Liver (tissue), 8 donors: ENCODE measurements at regions not wholly inside any gene's neighbourhood (a gene's known extent, or its start where the extent isn't known, plus 50 kb on each side); places are given as distances from the start of the nearest gene placed in this dataset.

Experiments
- DNase-seq: peaks from one replicate; pipeline ENCODE4 v3.0.0-alpha.2; 2017; ENCODE audit warnings: low spot score
- H3K27ac ChIP-seq, 2 donors: one replicate each; pipeline ENCODE4 v1.7.0; 2013; ENCODE audit warnings: inconsistent platforms in 2 of 2, low read length in 2 of 2, control low read depth in 1 of 2, low read depth in 1 of 2, mild to moderate bottlenecking in 1 of 2
- H3K27me3 ChIP-seq, 4 donors: one replicate each; pipeline versions ENCODE4 v1.6.1 to v1.7.0; 2013; ENCODE audit warnings: low read length in 3 of 4, inconsistent platforms in 1 of 4, mild to moderate bottlenecking in 1 of 4, moderate library complexity in 1 of 4; ENCODE audit not compliant: control insufficient read depth in 4 of 4, insufficient read depth in 4 of 4
- H3K36me3 ChIP-seq, 4 donors: one replicate each; pipeline versions ENCODE4 v1.6.1 to v1.7.0; 2013; ENCODE audit warnings: low read length in 3 of 4, mild to moderate bottlenecking in 3 of 4, low read depth in 1 of 4, moderate library complexity in 1 of 4; ENCODE audit not compliant: control insufficient read depth in 4 of 4, insufficient read depth in 3 of 4
- H3K4me1 ChIP-seq, 4 donors: one replicate each; pipeline versions ENCODE4 v1.6.1 to v1.7.0; 2013; ENCODE audit warnings: low read length in 3 of 4, mild to moderate bottlenecking in 3 of 4, moderate library complexity in 1 of 4; ENCODE audit not compliant: control insufficient read depth in 4 of 4, insufficient read depth in 4 of 4
- H3K4me3 ChIP-seq, 3 donors: one replicate each; pipeline versions ENCODE4 v1.6.1 to v1.7.0; 2013; ENCODE audit warnings: low read length in 3 of 3, control low read depth in 1 of 3, low read depth in 1 of 3, mild to moderate bottlenecking in 1 of 3
- H3K9ac ChIP-seq, 2 donors: one replicate each; pipeline ENCODE4 v1.7.0; 2013; ENCODE audit warnings: low read length in 2 of 2, mild to moderate bottlenecking in 2 of 2, moderate library complexity in 2 of 2, control low read depth in 1 of 2, low read depth in 1 of 2
- H3K9me3 ChIP-seq, 4 donors: one replicate each; pipeline versions ENCODE4 v1.6.1 to v1.7.0; 2013; ENCODE audit warnings: low read length in 3 of 4; ENCODE audit not compliant: control insufficient read depth in 4 of 4
- CTCF ChIP-seq: fragments of 150-350 bp; IDR thresholded peaks from 2 replicates; pipeline ENCODE4 v1.5.1; 2017; ENCODE audit warnings: improper control_type of control experiment, low read depth, low read length; ENCODE audit not compliant: missing input control
- EGR1 ChIP-seq, 2 donors: IDR thresholded peaks; 2 replicates each; pipeline ENCODE4 v1.6.1; 2016 to 2018; ENCODE audit warnings: antibody characterized with exemption in 2 of 2, low read depth in 2 of 2
- GABPA ChIP-seq, 2 donors: IDR thresholded peaks in 1 of 2; conservative IDR thresholded peaks in 1 of 2; 2 replicates each; pipeline ENCODE4 v1.6.1; 2016; ENCODE audit warnings: antibody characterized with exemption in 2 of 2, mild to moderate bottlenecking in 1 of 2, moderate library complexity in 1 of 2
- HNF4A ChIP-seq, 2 donors: conservative IDR thresholded peaks; 2 replicates each; pipeline ENCODE4 v1.6.1; 2016; ENCODE audit warnings: antibody characterized with exemption in 2 of 2, mild to moderate bottlenecking in 2 of 2
- HNF4G ChIP-seq: IDR thresholded peaks from 2 replicates; pipeline ENCODE4 v1.6.1; 2016; ENCODE audit warnings: antibody characterized with exemption
- JUND ChIP-seq, 2 donors: IDR thresholded peaks; 2 replicates each; pipeline ENCODE4 v1.6.1; 2016; ENCODE audit warnings: antibody characterized with exemption in 2 of 2
- MAX ChIP-seq: IDR thresholded peaks from 2 replicates; pipeline ENCODE4 v1.6.1; 2016; ENCODE audit warnings: antibody characterized with exemption
- NR2F2 ChIP-seq: IDR thresholded peaks from 2 replicates; pipeline ENCODE4 v1.6.1; 2016; ENCODE audit warnings: antibody characterized with exemption
- REST ChIP-seq: IDR thresholded peaks from 2 replicates; pipeline ENCODE4 v1.6.1; 2016; ENCODE audit warnings: antibody characterized with exemption, mild to moderate bottlenecking
- RXRA ChIP-seq, 2 donors: IDR thresholded peaks; 2 replicates each; pipeline ENCODE4 v1.6.1; 2017 to 2018; ENCODE audit warnings: antibody characterized with exemption in 2 of 2, mild to moderate bottlenecking in 1 of 2
- SP1 ChIP-seq: IDR thresholded peaks from 2 replicates; pipeline ENCODE4 v1.6.1; 2018; ENCODE audit warnings: antibody characterized with exemption, mild to moderate bottlenecking
- TAF1 ChIP-seq: conservative IDR thresholded peaks from 2 replicates; pipeline ENCODE4 v1.6.1; 2016; ENCODE audit warnings: antibody characterized with exemption, mild to moderate bottlenecking
- YY1 ChIP-seq: IDR thresholded peaks from 2 replicates; pipeline ENCODE4 v1.6.1; 2016; ENCODE audit warnings: antibody characterized with exemption, mild to moderate bottlenecking
- WGBS: extraction: QIAGEN DNeasy Blood & Tissue Kit; methylation state at CpG from one replicate; pipeline ENCODE4 v1.1.7; 2013; 5-methylcytosine and 5-hydroxymethylcytosine counted together
- donor health status: healthy.
- donor health status: healthy.
- donor health status: healthy.
- donor health status: healthy.
- donor health status: healthy.

- Histone ChIP-seq H3K27me3 (no peaks in the 10 kb centered on the region), H3K36me3 (no peaks in the 10 kb centered on the region), H3K9me3 (no peaks in the 10 kb centered on the region), H3K4me1 (no peaks in the 10 kb centered on the region), H3K27ac (no peak overlapping the region), H3K4me3 (no peak overlapping the region), H3K9ac (no peak overlapping the region)
- no peak for DNase-seq
- 51% methylated on average over 1 of the region's 1 CpG for WGBS
- TF ChIP-seq GABPA (IDR thresholded peaks at IDR 0.05 in 1 of 2, conservative IDR thresholded peaks at IDR 0.05 in 1 of 2), result no peak
Measured at GRCh38 chr4:136898590-136899248, 633.6 kb downstream of the PCDH18 start.

GRCh38 chr4:136893573-136893972 lies 638.7 kb downstream of the PCDH18 start:
- Histone ChIP-seq H3K4me3 (no peak overlapping the region), H3K36me3 (no peaks in the 10 kb centered on the region), H3K9ac (no peak overlapping the region), H3K27ac (no peak overlapping the region), H3K9me3 (no peaks in the 10 kb centered on the region), H3K27me3 (no peaks in the 10 kb centered on the region), H3K4me1 (no peaks in the 10 kb centered on the region)
- TF ChIP-seq YY1, result no peak
- no peak for TF ChIP-seq JUND (IDR thresholded peaks at IDR 0.05)
- TF ChIP-seq REST, result no peak
- TF ChIP-seq MAX, result no peak
- TF ChIP-seq NR2F2, result no peak
- TF ChIP-seq CTCF, result no peak
- TF ChIP-seq RXRA (IDR thresholded peaks at IDR 0.05), result no peak
- TF ChIP-seq SP1, result no peak
- no peak for TF ChIP-seq GABPA (IDR thresholded peaks at IDR 0.05 in 1 of 2, conservative IDR thresholded peaks at IDR 0.05 in 1 of 2)
- no peak for TF ChIP-seq EGR1 (IDR thresholded peaks at IDR 0.05; ENCODE audit: low read depth in 2 of 2)
- WGBS, result 35% methylated on average over 1 of the region's 1 CpG
- no peak for DNase-seq

GRCh38 chr4:136881666-136882065 lies 650.6 kb downstream of the PCDH18 start:
- WGBS, result 66% methylated on average over 2 of the region's 2 CpGs
- H3K4me1 ChIP-seq, result no peaks in the 10 kb centered on the region
- no peaks in the 10 kb centered on the region for H3K9me3 ChIP-seq
- no peak overlapping the region for H3K4me3 ChIP-seq
- H3K27ac ChIP-seq, result no peak overlapping the region
- no peaks in the 10 kb centered on the region for H3K27me3 ChIP-seq
- no peaks in the 10 kb centered on the region for H3K36me3 ChIP-seq
- no peak overlapping the region for H3K9ac ChIP-seq
- no peak for DNase-seq
- no peak for TF ChIP-seq REST
- TF ChIP-seq TAF1, result no peak
- no peak for TF ChIP-seq YY1
- TF ChIP-seq RXRA (IDR thresholded peaks at IDR 0.05), result no peak
- no peak for TF ChIP-seq EGR1 (IDR thresholded peaks at IDR 0.05; ENCODE audit: low read depth in 2 of 2)
- no peak for TF ChIP-seq SP1
- TF ChIP-seq MAX, result no peak
- no peak for TF ChIP-seq NR2F2
- TF ChIP-seq GABPA (IDR thresholded peaks at IDR 0.05 in 1 of 2, conservative IDR thresholded peaks at IDR 0.05 in 1 of 2), result no peak
- TF ChIP-seq HNF4G, result no peak
- no peak for TF ChIP-seq HNF4A (conservative IDR thresholded peaks at IDR 0.05)
- no peak for TF ChIP-seq CTCF
- TF ChIP-seq JUND (IDR thresholded peaks at IDR 0.05), result no peak
